HG02885 (cell line): ENCODE measurements at regions not wholly inside any gene's neighbourhood (a gene's known extent, or its start where the extent isn't known, plus 50 kb on each side); places are given as distances from the start of the nearest gene placed in this dataset.

Source experiments
- ATAC-seq: cut with Tn5 transposase; IDR thresholded peaks from one replicate; pipeline ENCODE4 v1.9.1; 2021; ENCODE audit warnings: mild to moderate bottlenecking; ENCODE audit not compliant: unreplicated experiment, poor library complexity

DNA sequence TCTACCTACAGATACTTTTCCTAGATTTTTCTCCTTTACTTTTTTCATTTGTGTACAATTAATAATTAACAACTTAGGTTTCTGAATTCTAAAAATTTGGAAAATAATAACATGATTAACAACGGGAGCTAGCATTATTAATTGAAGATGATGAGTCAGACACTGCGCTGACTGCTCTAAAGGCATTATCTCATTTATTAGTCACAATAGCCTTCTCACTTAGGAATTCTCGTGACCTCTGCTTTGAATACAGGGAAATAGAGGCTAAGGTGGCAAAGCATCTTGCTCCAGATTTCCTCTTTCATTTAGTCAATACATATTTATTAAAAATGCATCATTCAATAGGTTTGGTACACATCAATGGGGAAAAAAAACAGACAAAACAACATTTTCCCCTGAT, 441.3 kb downstream of the PCDH18 start:
- no peak for ATAC-seq

DNA sequence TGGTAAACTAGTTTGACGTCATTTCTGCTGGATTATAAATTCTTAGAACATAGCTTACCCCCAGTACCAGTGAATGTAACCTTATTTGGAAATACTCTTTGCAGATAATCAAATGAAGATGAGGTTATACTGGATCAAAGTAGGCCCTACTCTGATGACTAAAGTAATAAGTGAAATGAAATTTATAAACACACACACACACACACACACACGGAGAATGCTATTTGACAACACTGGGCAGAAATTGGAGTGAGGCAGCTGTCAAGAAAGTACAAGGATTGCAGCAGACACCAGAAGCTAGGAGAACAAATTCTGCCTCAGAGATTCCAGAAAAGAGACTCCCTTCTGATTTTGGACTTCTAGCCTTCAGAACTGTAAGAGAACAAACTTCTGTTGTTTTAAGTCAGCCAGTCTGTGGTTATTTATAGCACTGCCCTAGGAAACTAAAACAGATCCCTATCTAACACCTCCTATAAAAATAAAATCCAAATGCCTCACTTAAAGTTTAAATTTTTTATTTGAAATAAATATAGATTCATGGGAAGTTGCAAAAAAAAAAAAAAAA, 448.6 kb downstream of the PCDH18 start:
- no peak for ATAC-seq

DNA sequence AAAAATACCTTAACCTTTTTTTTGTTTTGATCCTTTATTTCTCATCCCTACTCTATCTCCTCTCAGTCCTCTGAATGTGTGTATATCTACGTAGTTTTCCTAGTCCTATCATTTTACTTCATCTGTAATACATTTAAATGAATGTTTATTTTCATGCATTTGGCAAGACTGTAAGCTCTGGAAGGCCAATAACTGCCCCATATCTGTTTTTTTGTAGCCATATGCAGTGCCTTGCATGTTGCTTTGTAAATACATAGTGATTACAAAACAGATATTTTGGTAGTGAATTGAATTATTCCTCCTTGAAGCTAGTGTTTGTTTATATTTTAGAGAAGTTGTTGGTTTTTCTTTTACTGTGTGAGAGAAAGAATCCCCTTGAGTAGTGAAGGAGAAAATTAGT, 450.2 kb downstream of the PCDH18 start:
- no peak for ATAC-seq

DNA sequence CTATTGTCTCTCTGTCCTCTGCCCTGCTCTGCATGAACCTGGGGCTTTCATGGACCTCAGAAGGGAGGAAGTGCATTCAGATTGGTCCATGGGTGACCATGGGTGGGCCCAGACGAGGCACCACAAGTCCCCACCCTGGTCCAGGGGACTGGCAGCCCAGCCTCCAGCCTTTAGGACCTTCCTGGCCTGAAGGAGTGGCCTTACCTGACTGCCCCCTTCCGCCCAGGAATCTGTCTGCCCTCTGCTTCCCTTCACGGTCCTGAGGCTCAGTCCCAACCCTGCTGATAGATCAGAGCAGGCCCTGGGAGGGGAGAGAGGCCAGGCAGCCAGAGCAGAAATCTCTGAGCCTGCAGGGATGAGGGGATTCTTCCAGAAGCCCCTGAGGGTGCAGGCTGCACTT, 455.4 kb downstream of the PCDH18 start:
- no peak for ATAC-seq

DNA sequence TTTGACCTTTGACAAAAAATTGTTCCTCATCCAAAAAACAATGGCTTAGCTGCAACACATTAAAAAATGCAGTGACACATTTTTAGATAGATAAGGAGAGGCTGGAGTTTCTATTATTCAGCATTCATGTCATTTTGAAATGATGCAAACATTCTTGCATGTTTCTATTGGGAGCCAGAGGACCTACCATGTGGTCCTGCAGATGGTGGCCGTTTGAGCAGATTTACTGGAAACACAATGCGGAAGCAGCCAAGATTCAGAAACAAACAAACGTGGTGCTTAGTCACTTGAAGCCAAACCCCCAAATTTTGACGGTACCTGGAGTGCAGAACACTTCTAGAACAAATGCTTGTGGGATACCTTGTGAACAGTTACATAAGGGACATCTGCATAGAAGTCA, 456.7 kb downstream of the PCDH18 start:
- no peak for ATAC-seq

DNA sequence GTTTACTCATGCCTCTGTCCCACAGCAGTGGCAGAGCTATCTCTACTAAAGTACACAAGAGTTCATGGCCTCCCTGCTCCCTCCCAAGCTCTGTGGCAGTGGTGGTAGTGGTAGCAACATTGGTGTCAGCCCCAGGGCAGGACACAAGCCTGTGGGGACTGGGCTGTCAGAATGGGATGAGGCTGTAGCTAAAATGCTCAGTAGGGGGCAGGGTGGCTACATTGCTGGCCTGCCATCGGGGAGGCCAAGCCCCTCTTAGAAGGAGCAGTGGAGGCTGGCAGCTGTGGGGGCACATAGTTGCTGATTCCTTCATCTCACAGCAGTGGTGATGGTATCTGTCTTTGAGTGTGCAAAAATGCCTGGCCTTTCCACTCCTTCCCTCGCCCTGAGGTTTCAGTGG, 461.7 kb downstream of the PCDH18 start:
- no peak for ATAC-seq

DNA sequence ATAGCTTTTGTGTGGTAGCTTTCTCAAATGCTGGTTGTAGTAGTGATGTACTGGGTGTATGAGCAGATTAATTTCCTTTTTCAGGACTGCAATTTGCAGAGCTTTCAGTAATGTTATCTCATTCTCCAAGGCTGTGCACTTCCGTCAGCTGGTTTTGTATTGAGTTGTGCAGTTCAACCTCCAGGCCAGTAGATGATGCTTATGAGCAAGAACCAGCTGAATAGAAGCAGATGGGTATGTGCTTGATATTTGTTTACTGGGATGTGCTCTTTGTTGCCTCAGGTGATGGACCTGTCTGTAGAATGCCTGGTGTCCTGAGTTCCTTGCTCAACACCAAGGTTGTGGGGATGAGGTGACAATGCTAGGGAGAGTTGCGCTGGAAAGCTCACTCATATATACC, 462.8 kb downstream of the PCDH18 start:
- no peak for ATAC-seq

DNA sequence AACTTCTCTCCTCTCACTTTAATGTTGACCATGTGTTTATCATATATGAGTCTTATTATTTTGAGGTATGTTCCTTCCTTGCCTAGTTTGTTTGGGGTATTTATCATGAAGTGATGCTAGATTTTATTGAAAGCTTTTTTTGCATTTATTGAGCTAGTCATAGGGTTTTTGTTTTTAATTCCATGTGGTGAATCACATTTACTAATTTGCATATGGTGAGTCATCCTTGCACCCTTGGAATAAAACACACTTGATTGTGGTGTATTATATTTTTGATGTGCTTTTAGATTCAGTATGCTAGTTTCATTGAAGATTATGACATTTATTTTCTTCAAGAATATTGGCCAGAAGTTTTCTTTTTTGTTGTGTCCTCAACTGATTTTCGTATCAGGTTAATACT, 464.6 kb downstream of the PCDH18 start:
- ATAC-seq: no peak

DNA sequence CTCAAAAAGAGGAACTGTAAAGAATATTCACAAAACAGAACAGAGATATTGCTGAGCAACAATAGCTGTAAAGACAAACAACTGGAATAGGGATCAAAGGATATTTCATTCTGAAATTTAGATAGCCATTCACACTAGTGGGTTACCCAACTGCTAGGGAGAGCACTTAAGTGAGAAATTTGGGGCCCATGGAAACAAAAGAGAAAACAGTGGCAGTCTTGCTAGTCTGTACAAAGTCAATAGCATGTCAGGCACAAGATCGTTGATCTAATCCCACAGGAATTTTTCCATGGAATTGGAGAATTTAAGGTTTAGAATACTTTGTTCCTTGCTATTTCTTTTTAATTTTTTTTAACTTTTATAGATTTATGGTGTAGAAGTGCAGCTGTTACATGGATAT, 467.0 kb downstream of the PCDH18 start:
- ATAC-seq: no peak

DNA sequence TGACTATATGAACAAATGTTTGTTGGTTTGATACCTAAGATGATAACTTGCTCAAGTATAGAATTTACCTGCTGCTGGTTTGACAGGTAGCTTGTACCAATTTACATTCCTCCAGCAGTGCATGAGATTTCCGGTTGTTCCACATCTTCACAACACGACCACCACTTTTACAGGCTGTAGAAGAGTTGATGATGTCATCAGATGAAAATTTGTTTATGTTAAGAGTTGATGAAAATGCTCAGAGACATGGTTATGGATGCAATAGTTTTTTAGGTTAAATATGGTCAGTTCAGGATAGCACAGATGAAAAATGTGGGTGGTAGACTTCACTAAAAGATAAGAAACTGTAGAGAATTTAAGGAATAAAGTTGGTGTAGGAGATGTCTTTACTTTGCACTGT, 468.3 kb downstream of the PCDH18 start:
- ATAC-seq: no peak

DNA sequence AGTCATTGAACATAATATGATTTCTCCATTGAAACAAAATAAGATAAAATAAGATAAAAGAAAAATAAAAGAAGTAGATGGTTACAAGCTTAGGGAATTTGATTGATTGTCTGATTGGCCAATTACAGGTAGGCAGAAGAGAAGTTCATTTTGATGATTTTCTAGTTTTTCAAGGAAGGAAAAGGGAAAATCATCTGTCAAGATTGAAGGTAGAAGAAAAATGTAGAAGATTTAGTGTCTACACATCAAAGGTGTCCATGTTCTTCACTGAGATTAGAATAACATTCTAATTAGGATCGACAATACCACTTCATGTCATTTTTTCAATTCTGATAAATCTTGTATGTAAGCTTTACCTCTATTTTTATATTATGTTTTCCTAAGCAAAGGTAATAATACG, 489.1 kb downstream of the PCDH18 start:
- ATAC-seq: no peak

DNA sequence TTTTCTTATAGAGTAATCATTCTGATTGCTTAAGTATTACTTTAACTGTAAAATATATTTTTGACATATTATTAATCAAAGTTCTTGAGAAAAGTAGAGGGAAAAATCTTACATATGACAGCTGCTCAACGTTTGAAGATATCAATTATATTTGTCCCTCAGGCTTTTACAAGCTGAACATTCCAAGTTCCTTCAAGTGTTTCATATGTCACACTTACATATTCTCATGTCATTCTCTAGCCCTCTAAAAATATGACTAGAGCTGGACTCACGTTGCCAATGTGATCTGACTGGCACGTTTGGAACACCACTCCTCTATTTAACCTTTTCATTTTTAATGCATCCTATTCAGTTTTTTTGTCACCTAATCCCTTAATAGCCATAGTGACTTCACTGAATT, 492.9 kb downstream of the PCDH18 start:
- ATAC-seq: no peak

DNA sequence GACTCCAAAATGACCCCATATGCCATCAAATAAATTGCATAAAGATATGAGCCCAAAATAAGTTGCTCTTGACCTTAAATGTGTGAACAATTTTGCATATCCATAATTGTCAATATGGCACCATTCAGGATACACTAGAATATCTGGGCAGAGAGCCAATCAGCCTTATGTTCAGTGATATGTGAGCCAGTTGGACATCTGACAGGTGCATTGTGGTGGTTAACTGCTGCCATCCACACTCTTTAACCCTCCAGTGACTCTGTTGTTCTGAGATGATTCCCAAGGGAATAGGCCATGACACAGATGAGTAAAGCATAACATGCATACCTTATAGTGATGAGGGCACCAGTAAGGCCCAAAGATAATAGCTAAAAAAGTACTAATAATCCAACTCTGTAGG, 500.1 kb downstream of the PCDH18 start:
- ATAC-seq: no peak

DNA sequence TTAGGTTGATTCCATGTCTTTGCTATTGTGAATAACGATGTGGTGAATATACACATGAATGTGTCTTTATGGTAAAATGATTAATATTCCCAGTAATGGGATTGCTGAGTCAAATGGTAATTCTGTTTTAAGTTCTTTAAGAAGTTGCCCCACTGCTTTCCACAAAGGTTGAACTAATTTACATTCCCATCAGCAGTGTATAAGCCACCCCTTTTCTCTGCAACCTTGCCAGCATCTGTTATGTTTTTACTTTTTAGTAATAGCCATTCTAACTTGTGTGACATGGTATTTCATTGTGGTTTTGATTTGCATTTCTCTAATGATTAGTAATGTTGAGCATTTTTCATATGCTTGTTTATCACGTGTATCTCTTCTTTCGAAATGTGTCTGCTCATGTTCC, 503.3 kb downstream of the PCDH18 start:
- no peak for ATAC-seq

DNA sequence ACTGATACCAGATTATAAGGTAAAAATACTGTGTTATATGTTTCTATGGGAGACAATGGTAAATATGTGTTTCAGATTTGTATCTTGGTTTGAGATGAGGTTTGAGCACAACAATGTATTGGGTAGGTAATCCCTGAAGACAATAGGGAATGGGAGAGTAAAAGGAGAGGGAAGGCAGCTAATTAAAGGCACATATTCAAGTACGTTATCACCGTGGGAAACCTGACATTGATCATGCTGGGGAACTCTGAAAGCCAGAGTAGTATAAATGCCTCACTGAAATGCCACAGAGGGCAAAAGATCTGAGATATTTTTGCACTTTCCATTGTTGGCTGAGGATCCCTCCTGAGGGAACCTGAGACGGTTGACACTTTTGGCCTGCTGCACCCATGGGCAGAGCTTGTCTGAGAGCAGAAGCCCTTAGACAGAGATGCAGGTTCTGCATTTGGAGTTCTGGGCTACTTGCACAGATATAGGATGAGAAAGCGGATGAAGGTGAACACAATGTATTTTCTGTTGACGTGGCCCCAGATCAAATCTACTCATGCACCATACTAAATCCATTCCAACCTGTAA, 506.7 kb downstream of the PCDH18 start:
- ATAC-seq: no peak

DNA sequence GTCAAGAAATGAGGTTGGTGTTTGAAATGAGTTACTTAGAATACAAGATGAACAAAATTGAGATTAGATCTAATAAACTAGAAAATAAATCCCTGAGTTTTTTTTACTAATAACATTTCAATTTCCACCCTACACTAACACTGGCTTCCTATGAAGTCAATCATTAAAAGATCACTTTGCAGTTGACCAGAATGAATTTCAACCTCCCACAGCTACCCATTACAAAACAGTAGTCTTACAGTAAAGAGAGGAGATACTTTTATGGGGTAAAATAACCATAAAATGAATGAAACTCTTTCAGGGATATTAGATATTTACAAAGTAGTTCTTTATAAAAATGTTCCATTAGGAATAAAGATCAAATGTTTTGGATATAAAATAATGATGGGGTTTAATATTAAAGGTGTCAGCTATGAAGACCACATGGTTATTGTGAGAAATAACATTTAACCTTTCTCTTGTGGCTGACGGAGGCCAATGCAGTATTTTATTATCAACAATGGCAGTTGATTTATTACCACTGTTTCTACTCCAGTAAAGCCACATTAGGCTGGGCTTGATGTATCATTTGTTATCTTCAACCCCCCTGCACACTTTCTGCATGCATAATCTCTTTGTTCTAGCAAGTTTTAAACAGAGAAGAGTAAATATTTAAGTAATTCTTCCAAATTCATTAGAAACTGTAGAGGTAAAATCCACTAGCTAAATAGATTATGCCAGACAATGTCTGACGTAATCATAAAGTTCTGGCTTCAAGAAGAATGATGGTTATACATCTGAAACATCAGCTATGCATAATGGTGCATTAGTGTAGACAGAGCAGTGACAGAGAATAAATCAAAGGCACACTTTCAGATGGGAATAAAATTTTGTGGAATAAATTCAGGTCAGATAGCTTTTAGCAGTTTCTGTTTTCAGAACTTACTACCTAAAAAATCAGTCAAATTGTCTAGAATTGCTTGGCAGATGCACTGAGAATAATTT, 516.6 kb downstream of the PCDH18 start:
- no peak for ATAC-seq

DNA sequence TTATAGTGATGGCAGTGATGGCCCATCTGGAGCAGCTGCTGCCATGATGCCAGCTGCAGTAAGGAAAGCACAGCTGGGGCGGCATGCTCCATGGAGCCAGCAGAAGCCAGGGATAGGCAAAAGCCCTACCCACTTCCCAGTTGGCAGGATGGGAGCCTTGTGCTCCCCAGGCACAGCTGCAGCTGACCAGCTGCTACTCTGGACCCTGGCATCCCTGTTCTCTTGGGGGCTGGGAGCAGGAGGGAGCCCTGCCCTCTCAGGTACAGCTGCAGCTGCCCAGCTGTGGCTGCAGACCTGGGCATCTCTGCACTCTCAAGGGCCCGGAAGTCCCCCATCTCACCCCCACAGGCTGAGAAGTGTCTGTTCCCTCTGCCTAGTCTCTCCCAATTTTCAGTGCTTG, 531.9 kb downstream of the PCDH18 start:
- ATAC-seq: no peak

DNA sequence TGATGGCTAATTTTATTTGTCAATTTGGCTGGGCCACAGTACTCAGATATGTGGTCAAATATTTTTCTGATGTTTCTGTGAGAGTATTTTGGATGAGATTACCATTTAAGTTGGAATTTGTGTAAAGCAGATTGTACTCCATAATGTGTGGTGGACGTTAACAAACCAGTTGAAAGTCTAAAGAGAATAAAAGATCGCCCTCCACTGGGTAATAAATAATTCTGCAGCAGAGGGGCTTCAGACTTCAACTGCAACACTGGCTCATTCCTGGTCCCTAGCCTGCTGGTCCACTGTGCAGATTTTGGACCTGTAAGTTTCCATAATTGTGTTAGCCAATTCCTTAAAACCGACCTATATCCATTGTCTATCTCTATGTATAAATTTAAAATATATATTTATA, 540.3 kb downstream of the PCDH18 start:
- ATAC-seq: no peak

DNA sequence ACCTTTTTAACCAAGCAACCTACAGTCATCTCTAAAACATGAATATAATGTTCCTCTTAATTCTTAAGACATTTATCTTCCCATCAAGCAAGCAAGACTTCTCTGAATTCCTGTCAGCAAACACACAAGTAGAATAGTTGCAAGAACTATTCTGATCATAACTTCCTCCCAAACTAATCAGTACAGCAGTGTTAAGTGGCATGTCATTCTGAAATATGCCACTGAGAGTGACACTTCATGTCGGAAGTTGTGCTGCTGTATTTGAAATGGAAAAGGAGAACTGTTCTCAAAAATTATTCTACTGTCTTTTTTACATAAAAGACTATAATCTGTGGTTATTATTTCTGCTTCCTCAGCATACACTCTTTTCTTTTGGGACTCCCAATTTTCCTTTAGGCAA, 546.6 kb downstream of the PCDH18 start:
- ATAC-seq: no peak

DNA sequence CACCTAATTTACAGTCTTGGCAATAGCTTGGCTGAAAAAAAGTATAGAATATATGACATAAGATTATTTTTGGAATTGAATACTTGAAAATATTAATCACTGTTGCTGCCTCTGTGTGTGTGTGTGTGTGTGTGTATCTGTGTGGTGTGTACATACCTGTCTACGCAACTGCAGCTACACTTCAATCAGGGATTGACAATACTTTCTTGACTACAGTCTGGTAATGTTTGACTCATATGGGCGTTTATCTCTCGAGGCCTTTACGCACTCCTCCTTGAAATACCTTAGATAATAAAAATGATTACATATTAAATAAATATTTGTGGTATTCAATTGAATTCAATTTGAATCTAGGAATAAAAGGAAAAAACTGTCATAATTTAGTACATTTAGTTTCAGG, 565.2 kb downstream of the PCDH18 start:
- no peak for ATAC-seq

DNA sequence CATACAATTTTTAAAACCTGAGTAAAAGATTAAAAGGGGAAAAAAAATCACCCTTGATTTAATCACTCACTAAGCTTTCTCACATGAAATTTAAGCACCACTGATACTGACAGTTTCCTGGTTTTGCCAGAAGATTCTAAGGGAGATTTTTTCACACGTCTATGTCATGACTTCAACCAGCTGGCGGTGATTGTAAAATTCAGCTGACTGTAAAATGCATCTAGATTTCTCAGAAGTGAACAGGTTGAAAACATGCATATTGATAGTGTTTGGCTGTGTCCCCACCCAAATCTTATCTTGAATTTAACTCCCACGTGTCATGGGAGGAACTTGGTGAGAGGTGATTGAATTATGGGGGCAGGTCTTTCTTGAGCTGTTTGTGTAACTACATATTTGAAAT, 566.8 kb downstream of the PCDH18 start:
- no peak for ATAC-seq

DNA sequence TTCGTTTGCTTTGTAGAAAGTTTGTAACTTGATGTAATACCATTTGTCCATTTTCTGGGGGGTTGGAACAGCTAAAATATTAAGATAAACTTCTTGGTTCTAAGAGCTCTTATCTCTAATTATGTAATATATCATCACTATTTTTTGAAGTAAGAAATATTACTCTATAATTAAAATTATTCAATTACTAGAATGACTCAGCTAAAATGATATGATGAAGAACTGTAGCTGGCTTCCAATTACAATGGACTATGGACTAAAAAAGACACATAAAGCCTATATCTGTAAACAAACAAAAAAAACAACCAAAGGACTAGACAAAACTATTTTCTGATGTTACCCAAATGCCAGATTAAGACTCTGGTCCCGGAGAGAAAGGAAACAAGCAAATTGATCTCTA, 569.4 kb downstream of the PCDH18 start:
- no peak for ATAC-seq
